CD14-positive monocyte (primary cell): ENCODE measurements at regions not wholly inside any gene's neighbourhood (a gene's known extent, or its start where the extent isn't known, plus 50 kb on each side); places are given as distances from the start of the nearest gene placed in this dataset.

ENCODE experiments used
- DNase-seq, 3 donors: peaks; one replicate each; pipeline ENCODE4 v3.0.0-alpha.2; 2011 to 2022
- H2AFZ ChIP-seq: 2 replicates; pipeline ENCODE4 v1.6.0; 2012; ENCODE audit warnings: mild to moderate bottlenecking, low read depth, low read length, inconsistent platforms; ENCODE audit not compliant: insufficient read depth, poor library complexity, severe bottlenecking
- H3K27ac ChIP-seq, 2 donors: 1 replicate in 1 of 2; 2 replicates in 1 of 2; pipeline ENCODE4 v1.5.1; 2012 to 2013; ENCODE audit warnings: low read length in 2 of 2, control low read depth in 1 of 2, inconsistent platforms in 1 of 2, low read depth in 1 of 2, mild to moderate bottlenecking in 1 of 2
- H3K27me3 ChIP-seq, 2 donors: one replicate each; pipeline versions ENCODE4 v1.6.0 to v1.6.1; 2011 to 2013; ENCODE audit warnings: low read length in 2 of 2; ENCODE audit not compliant: control insufficient read depth in 2 of 2, insufficient read depth in 2 of 2
- H3K36me3 ChIP-seq, 2 donors: replicated peaks in 1 of 2; 1 replicate in 1 of 2; 2 replicates in 1 of 2; pipeline versions ENCODE4 v1.5.1 to v1.6.1; 2012 to 2013; ENCODE audit warnings: low read length in 2 of 2, control low read depth in 1 of 2, inconsistent platforms in 1 of 2, mild to moderate bottlenecking in 1 of 2; ENCODE audit not compliant: insufficient read depth in 2 of 2, control insufficient read depth in 1 of 2
- H3K4me1 ChIP-seq, 2 donors: 1 replicate in 1 of 2; 2 replicates in 1 of 2; pipeline versions ENCODE4 v1.5.1 to v1.6.1; 2012 to 2013; ENCODE audit warnings: low read length in 2 of 2, control low read depth in 1 of 2, inconsistent platforms in 1 of 2, mild to moderate bottlenecking in 1 of 2, moderate library complexity in 1 of 2; ENCODE audit not compliant: insufficient read depth in 2 of 2, control insufficient read depth in 1 of 2
- H3K4me2 ChIP-seq: replicated peaks from 2 replicates; pipeline ENCODE3; 2012; ENCODE audit warnings: low read length, moderate library complexity, mild to moderate bottlenecking; ENCODE audit not compliant: poor library complexity, severe bottlenecking; ENCODE audit errors: extremely low read depth
- H3K4me3 ChIP-seq, 3 experiments: fragments of 200-600 bp in 1 of 3; sonication (generic) in 1 of 3; replicated peaks in 1 of 3; 1 replicate in 2 of 3; 2 replicates in 1 of 3; pipeline ENCODE4 v1.5.1; 2011 to 2013; ENCODE audit warnings: low read length in 3 of 3, mild to moderate bottlenecking in 3 of 3, control low read depth in 2 of 3, low read depth in 2 of 3, inconsistent platforms in 1 of 3, moderate library complexity in 1 of 3
- H3K79me2 ChIP-seq: 2 replicates; pipeline ENCODE4 v1.6.0; 2012; ENCODE audit warnings: mild to moderate bottlenecking, control low read depth, inconsistent platforms, low read length, moderate library complexity; ENCODE audit not compliant: insufficient read depth
- H3K9ac ChIP-seq: 2 replicates; pipeline ENCODE4 v1.6.0; 2017; ENCODE audit warnings: low read length, mild to moderate bottlenecking; ENCODE audit not compliant: insufficient read depth, poor library complexity, severe bottlenecking
- H3K9me3 ChIP-seq, 2 donors: replicated peaks in 1 of 2; 1 replicate in 1 of 2; 2 replicates in 1 of 2; pipeline versions ENCODE4 v1.5.1 to v1.6.1; 2012 to 2013; ENCODE audit warnings: low read length in 2 of 2, control low read depth in 1 of 2; ENCODE audit not compliant: control insufficient read depth in 1 of 2, insufficient read depth in 1 of 2
- H4K20me1 ChIP-seq: 2 replicates; pipeline ENCODE4 v1.6.0; 2012; ENCODE audit warnings: mild to moderate bottlenecking, low read length, control low read depth, moderate library complexity; ENCODE audit not compliant: insufficient read depth
- H3K27ac Mint-ChIP-seq, 7 donors: one replicate each; pipeline ENCODE4 v1.8.0; 2020; ENCODE audit warnings: mild to moderate bottlenecking in 7 of 7, mixed read lengths in 7 of 7, moderate library complexity in 6 of 7, inconsistent platforms in 2 of 7
- H3K27me3 Mint-ChIP-seq, 3 donors: one replicate each; pipeline ENCODE4 v1.8.0; 2021 to 2022; ENCODE audit warnings: low read depth in 3 of 3, mild to moderate bottlenecking in 3 of 3, mixed read lengths in 3 of 3, moderate library complexity in 3 of 3, inconsistent platforms in 1 of 3
- H3K36me3 Mint-ChIP-seq, 2 donors: one replicate each; pipeline ENCODE4 v1.8.0; 2020; ENCODE audit warnings: mixed read lengths in 2 of 2, inconsistent platforms in 1 of 2, mild to moderate bottlenecking in 1 of 2
- H3K4me1 Mint-ChIP-seq: one replicate; pipeline ENCODE4 v1.8.0; 2020; ENCODE audit warnings: mild to moderate bottlenecking, mixed read lengths
- H3K4me3 Mint-ChIP-seq, 2 donors: one replicate each; pipeline ENCODE4 v1.8.0; 2020; ENCODE audit warnings: mild to moderate bottlenecking in 2 of 2, mixed read lengths in 2 of 2, moderate library complexity in 1 of 2
- H3K9me3 Mint-ChIP-seq, 7 donors: one replicate each; pipeline ENCODE4 v1.8.0; 2020 to 2022; ENCODE audit warnings: mixed read lengths in 7 of 7, mild to moderate bottlenecking in 6 of 7, moderate library complexity in 6 of 7, inconsistent platforms in 2 of 7
- WGBS: methylation state at CpG from one replicate; pipeline ENCODE4 v1.1.5; 2013; ENCODE audit warnings: missing lambda C conversion rate; ENCODE audit not compliant: insufficient coverage; 5-methylcytosine and 5-hydroxymethylcytosine counted together
- intact Hi-C, 2 donors: fragments of 100-400 bp; cut with micrococcal nuclease; formaldehyde crosslinking; loops; one replicate each; pipeline versions ENCODE4 v1.15.0 to v1.15.1; 2023
- TF ChIP-seq, protein P1 (sequence below): fragments of 200-600 bp; IDR thresholded peaks from one replicate; pipeline ENCODE4 v1.8.0; 2022; ENCODE audit warnings: antibody characterized with exemption, mild to moderate bottlenecking

GRCh38 chr14:44418856-44419255, 88.2 kb downstream of the FSCB start:
- 94% methylated on average over 4 of the region's 5 CpGs for WGBS
- peaks cover 9 to 16% of the 10 kb centered on the region in 2 donors for H3K9me3 ChIP-seq
- no peaks in the 10 kb centered on the region for H4K20me1 ChIP-seq
- no peaks in the 10 kb centered on the region for H3K36me3 Mint-ChIP-seq
- no peak overlapping the region for H3K4me3 ChIP-seq
- no peaks in the 10 kb centered on the region for H3K4me1 ChIP-seq
- no peaks in the 10 kb centered on the region for H3K36me3 ChIP-seq
- no peak for DNase-seq
- intact Hi-C loops = no loop called here
- H3K4me1 Mint-ChIP-seq = no peaks in the 10 kb centered on the region
- H3K27me3 ChIP-seq = no peaks in the 10 kb centered on the region
- H2AFZ ChIP-seq = no peak overlapping the region
- no peaks in the 10 kb centered on the region for H3K79me2 ChIP-seq
- no peak overlapping the region for H3K27ac ChIP-seq
- H3K27ac Mint-ChIP-seq = no peak overlapping the region
- H3K27me3 Mint-ChIP-seq = peaks cover 0 to 1% (median 0%) of the 10 kb centered on the region in 3 donors
- no peak overlapping the region for H3K4me2 ChIP-seq
- TF ChIP-seq, protein P1, sequence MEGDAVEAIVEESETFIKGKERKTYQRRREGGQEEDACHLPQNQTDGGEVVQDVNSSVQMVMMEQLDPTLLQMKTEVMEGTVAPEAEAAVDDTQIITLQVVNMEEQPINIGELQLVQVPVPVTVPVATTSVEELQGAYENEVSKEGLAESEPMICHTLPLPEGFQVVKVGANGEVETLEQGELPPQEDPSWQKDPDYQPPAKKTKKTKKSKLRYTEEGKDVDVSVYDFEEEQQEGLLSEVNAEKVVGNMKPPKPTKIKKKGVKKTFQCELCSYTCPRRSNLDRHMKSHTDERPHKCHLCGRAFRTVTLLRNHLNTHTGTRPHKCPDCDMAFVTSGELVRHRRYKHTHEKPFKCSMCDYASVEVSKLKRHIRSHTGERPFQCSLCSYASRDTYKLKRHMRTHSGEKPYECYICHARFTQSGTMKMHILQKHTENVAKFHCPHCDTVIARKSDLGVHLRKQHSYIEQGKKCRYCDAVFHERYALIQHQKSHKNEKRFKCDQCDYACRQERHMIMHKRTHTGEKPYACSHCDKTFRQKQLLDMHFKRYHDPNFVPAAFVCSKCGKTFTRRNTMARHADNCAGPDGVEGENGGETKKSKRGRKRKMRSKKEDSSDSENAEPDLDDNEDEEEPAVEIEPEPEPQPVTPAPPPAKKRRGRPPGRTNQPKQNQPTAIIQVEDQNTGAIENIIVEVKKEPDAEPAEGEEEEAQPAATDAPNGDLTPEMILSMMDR = no peak
- H3K9me3 Mint-ChIP-seq = peaks cover 4 to 22% (median 10%) of the 10 kb centered on the region in 7 donors
- H3K4me3 Mint-ChIP-seq = no peak overlapping the region
- H3K9ac ChIP-seq = no peak overlapping the region

- H2AFZ ChIP-seq = no peak overlapping the region
- Mint-ChIP-seq H3K9me3 (peaks cover 4 to 19% (median 10%) of the 10 kb centered on the region in 7 donors), H3K4me3 (no peak overlapping the region), H3K4me1 (no peaks in the 10 kb centered on the region), H3K27ac (no peak overlapping the region), H3K36me3 (no peaks in the 10 kb centered on the region), H3K27me3 (peaks cover 0 to 1% (median 0%) of the 10 kb centered on the region in 3 donors)
- no peak overlapping the region for H3K9ac ChIP-seq
- intact Hi-C loops = no loop called here
- no peak overlapping the region for H3K4me3 ChIP-seq
- H4K20me1 ChIP-seq = no peaks in the 10 kb centered on the region
- TF ChIP-seq, protein P1 = no peak
- 78% methylated on average over 1 of the region's 1 CpG for WGBS
- H3K27me3 ChIP-seq = no peaks in the 10 kb centered on the region
- H3K9me3 ChIP-seq = peaks cover 14 to 23% of the 10 kb centered on the region in 2 donors
- H3K79me2 ChIP-seq = no peaks in the 10 kb centered on the region
- H3K27ac ChIP-seq = no peak overlapping the region
- H3K4me2 ChIP-seq = no peak overlapping the region
- H3K36me3 ChIP-seq = no peaks in the 10 kb centered on the region
- H3K4me1 ChIP-seq = no peaks in the 10 kb centered on the region
- no peak for DNase-seq
Measured at GRCh38 chr14:44417809-44418208, 89.3 kb downstream of the FSCB start.
